ENCODE measurements at regions not wholly inside any gene's neighbourhood (a gene's known extent, or its start where the extent isn't known, plus 50 kb on each side); places are given as distances from the start of the nearest gene placed in this dataset.

- no peak overlapping the region for H3K9ac ChIP-seq (ENCODE audit: low read length)
- H3K4me3 ChIP-seq (ENCODE audit: low read length): no peak overlapping the region
- H3K4me1 ChIP-seq (ENCODE audit: control insufficient read depth, low read depth, low read length): no peaks in the 10 kb centered on the region
- no peaks in the 10 kb centered on the region for H3K9me3 ChIP-seq (ENCODE audit: control insufficient read depth, low read depth, low read length)
- H3K27me3 ChIP-seq (ENCODE audit: control insufficient read depth, insufficient read depth, low read length): no peaks in the 10 kb centered on the region
- H3K36me3 ChIP-seq (ENCODE audit: control insufficient read depth, low read depth, low read length): no peaks in the 10 kb centered on the region
- no peak overlapping the region for H3K27ac ChIP-seq (ENCODE audit: low read length)
Observed at GRCh38 chr2:238565031-238565430, 138.3 kb downstream of the ASB1 start.

GRCh38 chr2:238566001-238566645 is 139.4 kb downstream of the ASB1 start:
- no peak overlapping the region for H3K4me3 ChIP-seq (ENCODE audit: low read length)
- H3K9me3 ChIP-seq (ENCODE audit: control insufficient read depth, low read depth, low read length): no peaks in the 10 kb centered on the region
- H3K36me3 ChIP-seq (ENCODE audit: control insufficient read depth, low read depth, low read length): no peaks in the 10 kb centered on the region
- H3K4me1 ChIP-seq (ENCODE audit: control insufficient read depth, low read depth, low read length): no peaks in the 10 kb centered on the region
- no peak overlapping the region for H3K27ac ChIP-seq (ENCODE audit: low read length)
- H3K9ac ChIP-seq (ENCODE audit: low read length): no peak overlapping the region
- H3K27me3 ChIP-seq (ENCODE audit: control insufficient read depth, insufficient read depth, low read length): no peaks in the 10 kb centered on the region

GRCh38 chr2:238567067-238567855 is 140.5 kb downstream of the ASB1 start:
- Histone ChIP-seq H3K27me3 (ENCODE audit: control insufficient read depth, insufficient read depth, low read length) (no peaks in the 10 kb centered on the region), H3K4me1 (ENCODE audit: control insufficient read depth, low read depth, low read length) (no peaks in the 10 kb centered on the region), H3K27ac (ENCODE audit: low read length) (no peak overlapping the region), H3K9me3 (ENCODE audit: control insufficient read depth, low read depth, low read length) (no peaks in the 10 kb centered on the region), H3K4me3 (ENCODE audit: low read length) (no peak overlapping the region), H3K9ac (ENCODE audit: low read length) (no peak overlapping the region), H3K36me3 (ENCODE audit: control insufficient read depth, low read depth, low read length) (no peaks in the 10 kb centered on the region)

- Histone ChIP-seq H3K27me3 (ENCODE audit: control insufficient read depth, insufficient read depth, low read length) (no peaks in the 10 kb centered on the region), H3K9me3 (ENCODE audit: control insufficient read depth, low read depth, low read length) (no peaks in the 10 kb centered on the region), H3K4me3 (ENCODE audit: low read length) (no peak overlapping the region), H3K36me3 (ENCODE audit: control insufficient read depth, low read depth, low read length) (no peaks in the 10 kb centered on the region), H3K27ac (ENCODE audit: low read length) (no peak overlapping the region), H3K9ac (ENCODE audit: low read length) (no peak overlapping the region), H3K4me1 (ENCODE audit: control insufficient read depth, low read depth, low read length) (no peaks in the 10 kb centered on the region)
Observed at GRCh38 chr2:238567996-238568395, 141.3 kb downstream of the ASB1 start.

- no peak overlapping the region for H3K27ac ChIP-seq (ENCODE audit: low read length)
- H3K36me3 ChIP-seq (ENCODE audit: control insufficient read depth, low read depth, low read length): no peaks in the 10 kb centered on the region
- H3K4me1 ChIP-seq (ENCODE audit: control insufficient read depth, low read depth, low read length): no peaks in the 10 kb centered on the region
- no peak overlapping the region for H3K9ac ChIP-seq (ENCODE audit: low read length)
- H3K4me3 ChIP-seq (ENCODE audit: low read length): no peak overlapping the region
- H3K27me3 ChIP-seq (ENCODE audit: control insufficient read depth, insufficient read depth, low read length): no peaks in the 10 kb centered on the region
- no peaks in the 10 kb centered on the region for H3K9me3 ChIP-seq (ENCODE audit: control insufficient read depth, low read depth, low read length)
Observed at GRCh38 chr2:238568455-238569440, 142.0 kb downstream of the ASB1 start.

- H3K27ac ChIP-seq (ENCODE audit: low read length): no peak overlapping the region
- no peak overlapping the region for H3K9ac ChIP-seq (ENCODE audit: low read length)
- no peaks in the 10 kb centered on the region for H3K9me3 ChIP-seq (ENCODE audit: control insufficient read depth, low read depth, low read length)
- no peaks in the 10 kb centered on the region for H3K27me3 ChIP-seq (ENCODE audit: control insufficient read depth, insufficient read depth, low read length)
- H3K36me3 ChIP-seq (ENCODE audit: control insufficient read depth, low read depth, low read length): no peaks in the 10 kb centered on the region
- H3K4me1 ChIP-seq (ENCODE audit: control insufficient read depth, low read depth, low read length): no peaks in the 10 kb centered on the region
- no peak overlapping the region for H3K4me3 ChIP-seq (ENCODE audit: low read length)
Observed at GRCh38 chr2:238569507-238570195, 142.9 kb downstream of the ASB1 start.

GRCh38 chr2:238570391-238570790 is 143.7 kb downstream of the ASB1 start:
- H3K36me3 ChIP-seq (ENCODE audit: control insufficient read depth, low read depth, low read length): no peaks in the 10 kb centered on the region
- H3K9ac ChIP-seq (ENCODE audit: low read length): no peak overlapping the region
- no peaks in the 10 kb centered on the region for H3K27me3 ChIP-seq (ENCODE audit: control insufficient read depth, insufficient read depth, low read length)
- no peaks in the 10 kb centered on the region for H3K9me3 ChIP-seq (ENCODE audit: control insufficient read depth, low read depth, low read length)
- no peak overlapping the region for H3K27ac ChIP-seq (ENCODE audit: low read length)
- H3K4me1 ChIP-seq (ENCODE audit: control insufficient read depth, low read depth, low read length): no peaks in the 10 kb centered on the region
- H3K4me3 ChIP-seq (ENCODE audit: low read length): no peak overlapping the region

GRCh38 chr2:238570926-238571325 is 144.2 kb downstream of the ASB1 start:
- H3K27ac ChIP-seq (ENCODE audit: low read length): no peak overlapping the region
- H3K27me3 ChIP-seq (ENCODE audit: control insufficient read depth, insufficient read depth, low read length): no peaks in the 10 kb centered on the region

GRCh38 chr2:238571661-238572372 is 145.1 kb downstream of the ASB1 start:
- Histone ChIP-seq H3K9ac (ENCODE audit: low read length) (no peak overlapping the region), H3K4me1 (ENCODE audit: control insufficient read depth, low read depth, low read length) (no peaks in the 10 kb centered on the region), H3K27me3 (ENCODE audit: control insufficient read depth, insufficient read depth, low read length) (no peaks in the 10 kb centered on the region), H3K9me3 (ENCODE audit: control insufficient read depth, low read depth, low read length) (no peaks in the 10 kb centered on the region), H3K27ac (ENCODE audit: low read length) (no peak overlapping the region), H3K4me3 (ENCODE audit: low read length) (no peak overlapping the region), H3K36me3 (ENCODE audit: control insufficient read depth, low read depth, low read length) (no peaks in the 10 kb centered on the region)

More at GRCh38 chr2:238570926-238571325, 144.2 kb downstream of the ASB1 start:
- Histone ChIP-seq H3K9ac (ENCODE audit: low read length) (no peak overlapping the region), H3K36me3 (ENCODE audit: control insufficient read depth, low read depth, low read length) (no peaks in the 10 kb centered on the region), H3K4me3 (ENCODE audit: low read length) (no peak overlapping the region), H3K9me3 (ENCODE audit: control insufficient read depth, low read depth, low read length) (no peaks in the 10 kb centered on the region), H3K4me1 (ENCODE audit: control insufficient read depth, low read depth, low read length) (no peaks in the 10 kb centered on the region)

- no peak overlapping the region for H3K9ac ChIP-seq (ENCODE audit: low read length)
- H3K36me3 ChIP-seq (ENCODE audit: control insufficient read depth, low read depth, low read length): no peaks in the 10 kb centered on the region
- no peaks in the 10 kb centered on the region for H3K4me1 ChIP-seq (ENCODE audit: control insufficient read depth, low read depth, low read length)
- no peaks in the 10 kb centered on the region for H3K9me3 ChIP-seq (ENCODE audit: control insufficient read depth, low read depth, low read length)
- no peaks in the 10 kb centered on the region for H3K27me3 ChIP-seq (ENCODE audit: control insufficient read depth, insufficient read depth, low read length)
- no peak overlapping the region for H3K4me3 ChIP-seq (ENCODE audit: low read length)
- no peak overlapping the region for H3K27ac ChIP-seq (ENCODE audit: low read length)
Observed at GRCh38 chr2:238573065-238573778, 146.5 kb downstream of the ASB1 start.
